Naive B cell (primary cell): ENCODE measurements at regions not wholly inside any gene's neighbourhood (a gene's known extent, or its start where the extent isn't known, plus 50 kb on each side); places are given as distances from the start of the nearest gene placed in this dataset.
"Not testable (repeated sequence)": the region's sequence is repeated elsewhere in the genome, so short reads cannot be mapped to it uniquely, and the experiment has no call there.

Experiments
- ATAC-seq, 2 donors: fragments of 150-1000 bp; cut with Tn5 transposase; 2 replicates each; pipeline ENCODE4 v1.10.0; 2021; ENCODE audit warnings: low read depth in 2 of 2, mild to moderate bottlenecking in 2 of 2, moderate library complexity in 2 of 2
- DNase-seq: peaks from one replicate; pipeline ENCODE4 v3.0.0; 2022
- H3K27ac Mint-ChIP-seq, 6 donors: one replicate each; pipeline ENCODE4 v1.8.0; 2020 to 2022; ENCODE audit warnings: mild to moderate bottlenecking in 6 of 6, mixed read lengths in 6 of 6, moderate library complexity in 5 of 6, inconsistent platforms in 2 of 6
- H3K27me3 Mint-ChIP-seq, 3 donors: one replicate each; pipeline ENCODE4 v1.8.0; 2021 to 2022; ENCODE audit warnings: mixed read lengths in 3 of 3, mild to moderate bottlenecking in 1 of 3
- H3K36me3 Mint-ChIP-seq, 2 donors: one replicate each; pipeline ENCODE4 v1.8.0; 2020 to 2022; ENCODE audit warnings: mixed read lengths in 2 of 2, inconsistent platforms in 1 of 2, mild to moderate bottlenecking in 1 of 2
- H3K4me1 Mint-ChIP-seq, 3 donors: one replicate each; pipeline ENCODE4 v1.8.0; 2020 to 2022; ENCODE audit warnings: mixed read lengths in 3 of 3, inconsistent platforms in 1 of 3, mild to moderate bottlenecking in 1 of 3, moderate library complexity in 1 of 3
- H3K4me3 Mint-ChIP-seq, 8 donors: one replicate each; pipeline ENCODE4 v1.8.0; 2020 to 2022; ENCODE audit warnings: mild to moderate bottlenecking in 8 of 8, mixed read lengths in 8 of 8, moderate library complexity in 8 of 8, inconsistent platforms in 2 of 8
- H3K9me3 Mint-ChIP-seq, 7 donors: one replicate each; pipeline ENCODE4 v1.8.0; 2020 to 2022; ENCODE audit warnings: mixed read lengths in 7 of 7, mild to moderate bottlenecking in 5 of 7, inconsistent platforms in 2 of 7, moderate library complexity in 1 of 7

DNA sequence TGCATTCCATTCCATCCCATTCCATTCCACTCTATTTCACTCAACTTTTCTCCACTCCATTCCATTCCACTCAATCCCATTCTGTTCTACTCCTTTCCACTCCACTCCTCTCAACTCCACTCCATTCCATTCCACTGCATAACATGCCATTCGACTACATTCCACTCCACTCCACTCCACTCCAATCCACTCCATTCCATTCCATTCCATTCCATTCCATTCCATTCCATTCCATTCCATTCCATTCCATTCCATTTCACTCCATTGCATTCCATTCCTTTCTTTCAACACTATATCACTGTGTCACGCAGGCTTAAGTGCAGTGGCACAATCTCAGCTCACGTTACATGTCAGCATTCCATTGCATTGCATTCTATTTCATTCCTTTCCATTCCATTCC lies 1430.4 kb downstream of the TSPY10 start:
- ATAC-seq, H3K27me3 Mint-ChIP-seq, H3K4me1 Mint-ChIP-seq, H3K27ac Mint-ChIP-seq, H3K4me3 Mint-ChIP-seq, DNase-seq: not testable (repeated sequence)
- H3K36me3 Mint-ChIP-seq = peaks cover 5 to 78% of the 10 kb centered on the region in 2 donors
- peaks cover 15 to 75% (median 41%) of the 10 kb centered on the region in 7 donors for H3K9me3 Mint-ChIP-seq

GRCh38 chrY:10973422-10973821 lies 1445.7 kb downstream of the TSPY10 start:
- Mint-ChIP-seq H3K36me3 (peaks cover 0 to 85% of the 10 kb centered on the region in 2 donors), H3K27me3 (no peaks in the 10 kb centered on the region), H3K9me3 (peaks cover 12 to 92% (median 35%) of the 10 kb centered on the region in 7 donors), H3K4me3 (no peak overlapping the region), H3K4me1 (peaks cover 0 to 8% (median 0%) of the 10 kb centered on the region in 3 donors), H3K27ac (no peak overlapping the region)
- no peak for DNase-seq
- ATAC-seq = no peak

- H3K27ac Mint-ChIP-seq = no peak overlapping the region
- H3K4me1 Mint-ChIP-seq = peaks cover 0 to 18% (median 0%) of the 10 kb centered on the region in 3 donors
- H3K36me3 Mint-ChIP-seq = peaks cover 16 to 88% of the 10 kb centered on the region in 2 donors
- no peak for ATAC-seq
- no peak for DNase-seq
- H3K9me3 Mint-ChIP-seq = peaks cover 35 to 84% (median 57%) of the 10 kb centered on the region in 7 donors
- no peaks in the 10 kb centered on the region for H3K27me3 Mint-ChIP-seq
- no peak overlapping the region for H3K4me3 Mint-ChIP-seq
Observed at GRCh38 chrY:10986655-10987054, 1459.0 kb downstream of the TSPY10 start.

DNA sequence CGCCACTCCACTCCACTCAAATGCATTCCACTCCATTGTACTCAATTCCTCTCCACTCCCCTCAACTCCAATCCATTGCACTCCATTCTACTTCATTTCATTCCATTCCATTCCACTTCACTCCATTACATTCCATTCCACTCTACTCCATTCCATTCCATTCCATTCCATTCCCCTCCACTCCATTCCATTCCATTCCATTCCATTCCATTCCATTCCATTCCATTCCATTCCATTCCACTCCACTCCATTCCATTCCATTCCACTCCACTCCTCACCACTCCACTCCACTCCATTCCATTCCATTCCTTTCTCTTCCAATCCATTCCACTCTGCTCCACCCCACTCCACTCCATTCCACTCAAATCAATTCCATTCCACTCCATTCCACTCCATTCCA lies 1459.9 kb downstream of the TSPY10 start:
- Mint-ChIP-seq H3K27ac (no peak overlapping the region), H3K4me1 (peaks cover 0 to 15% (median 0%) of the 10 kb centered on the region in 3 donors), H3K36me3 (peaks cover 10 to 90% of the 10 kb centered on the region in 2 donors), H3K9me3 (peaks cover 31 to 85% (median 58%) of the 10 kb centered on the region in 7 donors), H3K4me3 (peak overlapping the region in 1 of 8 donors; percentile 47), H3K27me3 (no peaks in the 10 kb centered on the region)
- DNase-seq (no peak), ATAC-seq (no peak)

DNA sequence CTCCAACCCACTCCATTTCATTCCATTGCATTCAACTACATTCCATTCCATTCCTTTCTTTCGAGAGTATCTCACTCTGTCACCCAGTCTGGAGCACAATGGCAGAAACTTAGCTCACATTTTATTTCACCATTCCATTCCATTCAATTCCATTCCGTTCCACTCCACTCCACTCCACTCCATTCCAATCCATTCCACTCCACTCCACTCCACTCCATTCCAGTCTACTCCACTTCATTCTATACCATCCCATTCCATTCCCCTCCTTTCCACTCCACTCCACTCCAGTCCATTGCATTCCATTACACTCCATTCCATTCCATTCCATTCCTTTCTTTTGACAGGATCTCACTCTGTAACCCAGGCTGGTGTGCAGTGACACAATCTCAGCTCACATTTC lies 1466.3 kb downstream of the TSPY10 start:
- DNase-seq (no peak), ATAC-seq (no peak)
- Mint-ChIP-seq H3K36me3 (peaks cover 0 to 82% of the 10 kb centered on the region in 2 donors), H3K4me3 (no peak overlapping the region), H3K27ac (no peak overlapping the region), H3K27me3 (no peaks in the 10 kb centered on the region), H3K9me3 (peaks cover 8 to 94% (median 41%) of the 10 kb centered on the region in 7 donors), H3K4me1 (peaks cover 0 to 4% (median 0%) of the 10 kb centered on the region in 3 donors)

DNA sequence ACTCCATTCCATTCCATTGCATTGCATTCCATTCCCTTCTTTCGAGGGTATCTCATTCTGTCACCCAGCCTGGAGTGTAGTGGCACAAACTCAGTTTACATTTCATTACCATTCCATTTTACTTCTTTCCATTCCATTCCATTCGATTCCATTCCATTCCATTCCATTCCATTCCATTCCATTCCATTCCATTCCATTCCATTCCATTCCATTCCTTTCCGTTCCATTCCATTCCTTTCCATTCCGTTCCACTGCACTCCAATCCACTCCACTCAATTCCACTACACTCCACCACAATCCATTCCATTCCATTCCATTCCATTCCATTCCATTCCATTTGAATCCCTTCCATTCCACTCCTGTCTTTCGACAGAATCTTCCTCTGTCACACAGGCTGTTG lies 1472.0 kb downstream of the TSPY10 start:
- not testable (repeated sequence) for ATAC-seq, DNase-seq, H3K27ac Mint-ChIP-seq, H3K4me1 Mint-ChIP-seq, H3K27me3 Mint-ChIP-seq, H3K4me3 Mint-ChIP-seq
- Mint-ChIP-seq H3K36me3 (peaks cover 0 to 63% of the 10 kb centered on the region in 2 donors), H3K9me3 (peaks cover 9 to 76% (median 21%) of the 10 kb centered on the region in 7 donors)

DNA sequence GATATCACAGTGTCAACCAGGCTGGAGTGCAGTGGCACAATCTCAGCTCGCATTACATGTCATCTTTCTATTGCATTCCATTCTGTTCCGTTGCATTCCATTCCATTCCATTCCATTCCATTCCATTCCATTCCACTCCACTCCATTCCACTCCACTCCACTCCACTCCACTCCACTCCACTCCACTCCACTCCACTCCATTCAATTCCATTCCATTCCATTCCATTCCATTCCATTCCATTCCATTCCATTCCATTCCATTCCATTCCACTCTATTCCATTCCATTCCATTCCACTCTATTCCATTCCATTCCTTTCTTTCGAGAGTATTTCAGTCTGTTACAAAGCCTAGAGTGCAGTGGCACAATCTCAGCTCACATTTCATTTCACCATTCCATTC lies 1486.5 kb downstream of the TSPY10 start:
- not testable (repeated sequence) for H3K27me3 Mint-ChIP-seq, ATAC-seq, H3K27ac Mint-ChIP-seq, DNase-seq, H3K4me3 Mint-ChIP-seq, H3K4me1 Mint-ChIP-seq
- Mint-ChIP-seq H3K36me3 (peaks cover 0 to 93% of the 10 kb centered on the region in 2 donors), H3K9me3 (peaks cover 12 to 80% (median 45%) of the 10 kb centered on the region in 7 donors)

- no peak overlapping the region for H3K27ac Mint-ChIP-seq
- peaks cover 0 to 81% of the 10 kb centered on the region in 2 donors for H3K36me3 Mint-ChIP-seq
- ATAC-seq (no peak), DNase-seq (no peak)
- no peak overlapping the region for H3K4me3 Mint-ChIP-seq
- no peaks in the 10 kb centered on the region for H3K27me3 Mint-ChIP-seq
- peaks cover 0 to 3% (median 0%) of the 10 kb centered on the region in 3 donors for H3K4me1 Mint-ChIP-seq
- peaks cover 7 to 85% (median 43%) of the 10 kb centered on the region in 7 donors for H3K9me3 Mint-ChIP-seq
Observed at GRCh38 chrY:11022734-11023133, 1495.1 kb downstream of the TSPY10 start.

DNA sequence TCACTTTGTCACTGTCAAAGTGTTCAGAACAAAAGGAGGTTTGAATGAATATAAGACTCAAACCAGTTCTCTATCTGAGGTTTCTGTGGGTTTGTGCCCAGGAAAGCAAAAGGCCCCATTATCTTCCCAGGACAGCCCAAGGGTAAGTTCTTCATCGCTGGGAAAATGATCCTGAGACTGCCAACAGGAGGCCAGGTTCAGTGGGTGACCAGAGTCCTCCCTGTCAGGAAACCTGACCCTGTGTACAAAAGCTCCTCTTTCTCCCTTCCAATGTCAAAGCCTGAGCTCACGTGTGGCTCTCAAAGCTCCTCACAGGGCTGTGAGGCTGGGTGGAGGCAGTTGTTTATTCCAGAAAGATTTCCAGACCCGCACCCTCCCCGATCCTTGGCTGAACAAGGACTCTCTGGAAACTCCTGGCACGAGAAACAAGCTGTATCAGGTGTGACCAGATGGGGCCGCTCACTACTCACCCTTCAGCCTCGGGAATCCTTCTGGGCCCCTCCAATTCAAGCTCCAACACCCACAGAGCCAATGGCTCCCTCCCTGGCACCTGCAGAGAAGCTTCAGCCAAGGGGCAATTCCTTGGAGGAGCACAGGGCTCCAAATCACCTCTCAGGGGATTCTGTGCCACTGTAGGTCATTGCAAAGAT lies 1516.7 kb downstream of the TSPY10 start:
- Mint-ChIP-seq H3K27ac (no peak overlapping the region), H3K9me3 (peaks cover 0 to 23% (median 7%) of the 10 kb centered on the region in 7 donors)
- ATAC-seq = no peak

DNA sequence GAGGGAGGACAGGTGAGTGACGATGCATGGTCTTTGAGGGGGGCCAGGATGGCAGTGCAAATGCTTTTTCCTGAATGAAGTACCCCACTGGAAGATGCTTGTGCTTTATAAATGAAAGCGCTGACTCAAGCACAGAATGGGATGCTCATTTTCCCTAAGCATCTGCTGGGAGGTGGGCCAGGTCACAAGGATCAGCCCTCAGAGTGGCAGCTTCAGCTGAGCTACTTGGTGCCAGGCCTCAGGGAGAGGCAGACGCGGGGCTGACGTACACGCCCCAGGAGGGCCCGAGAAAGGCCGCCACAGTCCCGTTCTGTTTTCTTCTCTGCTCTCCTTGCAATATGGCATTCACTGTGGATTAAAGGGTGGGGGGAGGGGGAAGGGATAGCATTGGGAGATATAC lies 1535.8 kb downstream of the TSPY10 start:
- ATAC-seq (no peak), DNase-seq (no peak)
- H3K4me1 Mint-ChIP-seq = no peaks in the 10 kb centered on the region
- no peaks in the 10 kb centered on the region for H3K27me3 Mint-ChIP-seq
- H3K4me3 Mint-ChIP-seq = no peak overlapping the region
- no peaks in the 10 kb centered on the region for H3K36me3 Mint-ChIP-seq
- H3K27ac Mint-ChIP-seq = no peak overlapping the region
- H3K9me3 Mint-ChIP-seq = peaks cover 0 to 6% (median 0%) of the 10 kb centered on the region in 7 donors

More for the DNA sequence above, 1516.7 kb downstream of the TSPY10 start:
- no peaks in the 10 kb centered on the region for H3K27me3 Mint-ChIP-seq
- peaks cover 0 to 14% of the 10 kb centered on the region in 2 donors for H3K36me3 Mint-ChIP-seq
- H3K4me3 Mint-ChIP-seq = no peak overlapping the region
- no peak for DNase-seq
- peaks cover 0 to 3% (median 0%) of the 10 kb centered on the region in 3 donors for H3K4me1 Mint-ChIP-seq

DNA sequence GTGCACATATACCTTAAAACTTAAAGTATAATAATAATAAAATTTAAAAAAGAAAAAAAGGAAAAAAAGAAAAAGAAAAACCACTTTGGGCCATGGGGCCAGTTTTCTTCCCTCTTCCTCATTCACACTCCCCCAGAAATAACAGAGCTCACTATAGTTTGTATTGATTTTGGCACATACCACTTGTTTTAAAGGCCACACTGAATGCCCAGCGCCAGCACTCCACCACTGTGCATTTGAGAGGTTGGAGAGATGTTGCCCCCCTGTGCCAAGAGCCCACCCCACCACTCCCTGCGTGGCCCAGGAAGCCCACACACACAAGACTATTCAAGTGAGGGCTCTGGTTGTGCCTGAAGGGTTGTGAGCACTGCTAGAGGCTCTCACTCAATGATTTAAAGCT lies 1536.3 kb downstream of the TSPY10 start:
- Mint-ChIP-seq H3K4me3 (no peak overlapping the region), H3K4me1 (no peaks in the 10 kb centered on the region), H3K27me3 (no peaks in the 10 kb centered on the region), H3K27ac (no peak overlapping the region), H3K36me3 (no peaks in the 10 kb centered on the region), H3K9me3 (peaks cover 0 to 6% (median 0%) of the 10 kb centered on the region in 7 donors)
- DNase-seq (no peak), ATAC-seq (no peak)

- DNase-seq = no peak
- peaks cover 0 to 6% (median 0%) of the 10 kb centered on the region in 7 donors for H3K9me3 Mint-ChIP-seq
Observed at GRCh38 chrY:11064376-11064775, 1536.7 kb downstream of the TSPY10 start.

DNA sequence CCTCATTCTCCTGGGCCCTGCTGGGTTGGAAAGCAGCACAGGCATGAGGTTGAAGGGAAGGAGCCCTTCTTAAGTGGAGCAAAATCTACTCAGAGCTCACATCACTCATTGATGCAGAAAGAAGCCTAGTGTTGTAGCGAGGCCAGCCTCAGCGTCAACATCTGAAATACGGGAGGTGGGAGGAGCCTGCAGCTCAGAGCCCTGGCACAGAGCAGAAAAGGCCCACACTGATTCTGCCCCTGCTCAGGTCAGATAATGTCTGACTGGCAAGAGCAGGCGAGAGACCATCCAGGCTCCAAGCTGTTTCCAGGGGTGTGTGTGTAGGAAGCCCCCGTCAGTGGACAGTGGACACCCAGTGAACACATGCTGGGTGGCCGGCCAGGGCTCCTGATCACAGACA lies 1541.6 kb downstream of the TSPY10 start:
- no peak overlapping the region for H3K4me3 Mint-ChIP-seq
- H3K27me3 Mint-ChIP-seq = no peaks in the 10 kb centered on the region
- no peak for DNase-seq
- no peaks in the 10 kb centered on the region for H3K4me1 Mint-ChIP-seq
- H3K9me3 Mint-ChIP-seq = peaks cover 0 to 4% (median 0%) of the 10 kb centered on the region in 7 donors
- no peak for ATAC-seq
- no peak overlapping the region for H3K27ac Mint-ChIP-seq
- no peaks in the 10 kb centered on the region for H3K36me3 Mint-ChIP-seq

More at GRCh38 chrY:11064376-11064775, 1536.7 kb downstream of the TSPY10 start:
- Mint-ChIP-seq H3K27ac (no peak overlapping the region), H3K4me1 (no peaks in the 10 kb centered on the region), H3K4me3 (no peak overlapping the region), H3K27me3 (no peaks in the 10 kb centered on the region), H3K36me3 (no peaks in the 10 kb centered on the region)
- ATAC-seq = no peak
